Right kidney (tissue), 1 donor: ENCODE measurements at regions not wholly inside any gene's neighbourhood (a gene's known extent, or its start where the extent isn't known, plus 50 kb on each side); places are given as distances from the start of the nearest gene placed in this dataset.

Experiments
- DNase-seq: peaks from one replicate; pipeline ENCODE4 v3.0.0-alpha.2; 2016

DNA sequence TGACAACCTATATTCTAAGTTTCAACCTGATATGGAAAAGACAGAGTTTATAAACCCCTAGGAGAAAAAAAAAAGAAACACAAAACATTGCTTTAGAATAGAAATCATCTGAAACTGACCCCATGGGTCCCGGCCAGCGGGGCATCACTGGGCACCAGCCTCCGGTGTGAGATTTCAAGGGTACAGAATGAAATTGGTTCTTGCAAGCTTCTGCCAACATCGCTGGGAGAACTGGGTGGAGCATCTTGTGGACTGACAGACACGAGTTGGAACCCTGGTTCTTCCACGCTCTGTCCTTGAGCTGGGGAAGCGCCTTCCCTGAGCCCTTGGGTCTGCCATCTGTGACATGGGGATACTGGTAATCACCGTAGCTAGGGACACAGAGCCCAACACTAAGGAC lies 173.6 kb downstream of the PHETA1 start:
- no peak for DNase-seq

DNA sequence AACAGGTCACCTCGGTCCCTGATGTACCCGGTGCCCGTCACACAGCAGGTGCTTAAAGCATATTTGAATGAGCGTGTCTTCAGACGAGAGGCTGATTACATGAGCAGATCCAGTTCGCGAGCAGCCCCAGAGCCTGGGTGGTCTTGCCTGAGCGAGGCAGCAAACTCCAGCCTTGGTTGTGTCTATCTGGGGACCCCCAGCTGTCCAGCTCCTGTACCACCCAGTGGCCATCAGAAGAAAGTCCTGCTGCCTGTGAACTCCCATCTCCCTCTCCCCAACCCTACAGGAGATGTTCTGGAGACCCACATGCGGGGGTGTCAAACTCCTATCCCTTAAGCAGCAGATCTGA lies 174.2 kb downstream of the PHETA1 start:
- no peak for DNase-seq

DNA sequence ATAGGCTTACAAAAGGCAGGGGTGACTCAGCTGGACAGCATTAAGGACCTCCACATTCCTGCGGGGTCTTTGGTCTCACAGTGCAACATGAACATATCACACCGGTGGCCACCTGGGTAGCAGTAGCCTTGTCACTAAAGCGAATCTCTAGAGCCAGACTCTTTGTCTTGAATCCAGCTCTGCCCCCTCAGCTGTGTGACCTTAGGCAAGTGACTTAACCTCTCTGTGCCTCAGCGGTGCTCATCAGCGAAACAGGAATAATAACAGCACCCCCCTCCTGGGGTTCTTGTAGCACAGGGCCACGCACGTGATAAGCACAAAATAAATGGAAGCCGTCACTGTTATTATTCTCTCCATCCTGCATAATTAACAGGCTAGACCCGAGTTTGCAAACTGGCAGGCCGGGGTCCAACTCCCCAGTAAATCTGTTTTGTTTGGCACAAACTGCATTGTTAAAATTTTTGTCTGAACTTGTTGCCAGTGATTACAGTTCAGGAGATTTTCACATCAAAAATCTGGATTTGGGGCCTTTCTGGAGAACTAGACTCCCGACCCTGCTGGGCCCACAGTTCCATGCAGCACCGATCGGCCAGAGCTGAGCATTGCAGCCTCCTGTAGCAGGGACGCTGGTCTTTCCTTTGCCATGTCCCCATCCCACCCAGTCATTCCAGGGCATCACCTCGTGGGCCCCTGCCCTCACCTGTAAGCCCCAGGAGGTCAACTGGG lies 174.8 kb downstream of the PHETA1 start:
- no peak for DNase-seq

DNA sequence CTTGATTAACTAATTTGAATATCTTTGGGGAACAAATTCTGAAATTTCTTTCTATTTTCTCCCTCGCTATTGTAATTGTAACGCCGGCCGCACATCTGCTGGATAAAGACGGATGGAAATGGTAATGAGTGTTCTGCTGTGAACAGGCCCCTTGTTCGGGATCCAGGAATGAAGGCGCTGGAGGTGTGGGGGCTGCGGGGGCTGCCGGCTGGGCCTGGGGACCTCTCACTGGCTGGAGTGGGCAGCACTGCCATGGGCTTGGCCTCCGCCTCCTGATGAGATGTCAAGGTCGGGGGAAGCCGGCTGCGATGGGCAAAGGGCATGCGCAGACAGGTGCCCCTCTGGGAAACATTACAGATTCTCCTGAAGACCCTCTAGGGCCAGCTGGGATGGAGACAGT lies 175.4 kb downstream of the PHETA1 start:
- no peak for DNase-seq

DNA sequence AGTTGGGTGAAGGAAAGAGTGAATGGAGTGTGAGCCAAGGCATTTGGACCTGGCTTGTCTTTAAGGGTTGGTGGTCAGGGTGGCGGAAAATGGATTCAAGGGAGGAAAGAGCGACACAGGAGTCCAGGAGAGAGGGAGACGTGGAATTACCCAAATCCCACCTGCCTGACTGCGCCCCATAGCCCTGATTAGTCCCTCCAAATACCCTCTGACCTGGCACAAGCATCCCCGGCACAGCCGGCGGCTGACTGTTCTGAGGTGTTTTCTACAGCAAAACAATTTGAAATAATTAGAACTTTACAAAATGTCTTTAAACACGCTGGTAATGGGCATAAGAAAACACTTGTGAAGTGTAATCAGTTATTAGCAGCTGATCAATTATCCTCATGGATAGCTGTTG lies 175.8 kb downstream of the PHETA1 start:
- DNase-seq, result no peak

DNA sequence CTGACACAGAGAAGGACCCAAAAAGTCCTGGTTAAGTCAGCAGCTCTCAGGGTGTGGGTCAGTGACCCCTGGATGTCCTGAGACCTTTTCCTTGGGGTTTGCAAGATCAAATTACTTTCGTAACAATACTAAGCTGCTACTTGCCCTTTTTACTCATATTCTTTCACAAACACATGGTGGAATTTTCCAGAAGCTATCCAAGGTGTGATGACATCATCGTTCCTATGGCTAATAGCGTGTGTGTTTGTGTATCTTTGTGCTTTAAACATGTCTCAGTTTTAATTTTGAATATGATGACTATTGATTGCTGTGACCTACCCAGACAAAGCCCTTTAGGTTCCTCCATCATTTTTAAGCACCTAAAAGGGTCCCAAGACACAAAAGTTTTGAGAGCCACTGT lies 176.2 kb downstream of the PHETA1 start:
- DNase-seq, result no peak

GRCh38 chr12:111190741-111191526 lies 178.0 kb downstream of the PHETA1 start:
- no peak for DNase-seq

GRCh38 chr12:111189792-111190191 lies 179.1 kb downstream of the PHETA1 start:
- no peak for DNase-seq

- DNase-seq, result no peak
Observed at GRCh38 chr12:111188436-111188835, 180.5 kb downstream of the PHETA1 start.

DNA sequence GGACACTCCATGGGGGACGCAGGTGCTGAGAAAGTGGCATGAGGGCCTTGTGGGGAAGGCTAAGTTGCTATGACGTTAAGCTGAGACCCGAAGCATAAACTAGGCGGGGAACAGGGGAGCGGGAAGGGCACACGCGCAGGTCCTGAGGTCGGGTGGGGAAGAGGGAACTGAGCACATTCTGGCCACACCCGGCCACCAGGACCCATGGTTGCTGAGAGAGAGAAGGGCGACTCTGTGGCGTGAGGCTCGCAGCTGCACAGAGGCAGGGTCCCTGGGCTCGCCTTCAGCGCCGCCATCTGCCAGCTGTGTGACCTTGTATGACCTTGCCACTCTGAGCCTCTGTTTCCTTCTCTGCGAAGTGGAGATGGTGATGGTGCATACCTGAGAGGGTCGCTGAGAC lies 182.5 kb downstream of the PHETA1 start:
- no peak for DNase-seq

- DNase-seq, result no peak
Observed at GRCh38 chr12:111185889-111186227, 183.0 kb downstream of the PHETA1 start.

- DNase-seq, result no peak
Observed at GRCh38 chr12:111185206-111185888, 183.5 kb downstream of the PHETA1 start.

DNA sequence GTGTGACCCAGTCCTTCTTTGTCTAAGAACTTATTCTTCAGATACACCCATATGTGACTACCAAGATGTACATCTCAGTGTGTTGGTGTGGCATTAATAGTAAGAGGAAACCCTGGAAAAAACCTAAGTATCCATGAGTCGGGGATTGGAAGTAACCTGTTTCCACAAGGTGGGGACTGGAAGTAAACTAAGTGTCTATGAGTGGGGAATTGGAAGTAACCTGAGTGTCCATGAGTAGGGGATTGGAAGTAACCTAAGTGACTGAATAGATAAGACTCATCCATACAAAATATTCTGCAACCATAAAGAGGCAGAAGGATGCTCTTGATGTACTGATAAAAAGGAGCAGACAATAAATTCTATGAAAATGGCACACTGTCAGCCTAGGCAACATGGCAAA lies 184.7 kb downstream of the PHETA1 start:
- no peak for DNase-seq

DNA sequence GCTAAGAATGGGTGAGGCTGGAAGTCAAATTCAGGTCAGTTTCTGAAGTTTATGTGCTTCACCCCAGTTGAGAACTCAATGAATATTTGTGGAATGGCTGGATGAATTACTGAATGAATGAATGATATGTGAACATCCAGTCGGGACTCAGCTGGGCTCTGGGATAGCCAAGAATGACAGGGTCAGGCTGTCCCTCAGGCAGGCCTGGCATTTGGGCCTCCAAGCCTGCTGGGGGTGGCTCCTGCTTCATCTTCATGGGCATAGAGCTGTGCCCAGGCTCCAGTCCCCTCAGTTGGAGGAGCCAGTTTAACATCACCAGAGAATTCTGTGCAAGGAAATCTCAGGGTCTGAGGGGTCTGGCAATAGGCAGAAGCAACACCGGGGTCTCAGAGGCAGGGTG lies 185.8 kb downstream of the PHETA1 start:
- DNase-seq, result no peak

- DNase-seq, result no peak
Observed at GRCh38 chr12:111182382-111182781, 186.5 kb downstream of the PHETA1 start.

DNA sequence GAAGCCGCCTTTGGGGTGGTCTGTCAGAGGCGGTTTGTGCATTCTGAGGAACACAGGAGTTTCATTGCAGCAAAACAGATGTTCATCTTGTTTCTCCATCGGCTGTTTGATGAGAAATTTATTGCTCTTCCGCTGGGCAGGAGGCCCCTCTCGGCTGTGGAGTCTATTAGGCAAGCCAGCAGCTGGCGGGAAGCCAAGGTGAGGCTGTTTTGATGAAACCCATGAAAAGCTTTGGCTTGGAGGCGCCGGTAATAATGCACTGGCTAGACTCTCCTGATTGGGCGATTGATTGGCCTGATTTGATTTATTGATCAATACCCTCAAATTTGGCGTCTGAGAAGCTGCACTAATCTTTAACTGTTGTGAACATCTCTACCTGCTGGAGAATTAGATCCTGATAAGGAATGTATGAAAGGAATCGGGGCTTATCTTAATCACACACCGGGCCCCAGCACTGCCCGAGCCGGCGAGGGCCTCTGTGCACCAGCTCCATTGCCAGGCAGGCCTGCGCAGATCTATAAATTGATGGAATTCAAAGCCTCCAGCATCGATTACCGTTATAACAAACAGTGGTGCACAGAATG lies 187.7 kb downstream of the PHETA1 start:
- peak; percentile 63 for DNase-seq

DNA sequence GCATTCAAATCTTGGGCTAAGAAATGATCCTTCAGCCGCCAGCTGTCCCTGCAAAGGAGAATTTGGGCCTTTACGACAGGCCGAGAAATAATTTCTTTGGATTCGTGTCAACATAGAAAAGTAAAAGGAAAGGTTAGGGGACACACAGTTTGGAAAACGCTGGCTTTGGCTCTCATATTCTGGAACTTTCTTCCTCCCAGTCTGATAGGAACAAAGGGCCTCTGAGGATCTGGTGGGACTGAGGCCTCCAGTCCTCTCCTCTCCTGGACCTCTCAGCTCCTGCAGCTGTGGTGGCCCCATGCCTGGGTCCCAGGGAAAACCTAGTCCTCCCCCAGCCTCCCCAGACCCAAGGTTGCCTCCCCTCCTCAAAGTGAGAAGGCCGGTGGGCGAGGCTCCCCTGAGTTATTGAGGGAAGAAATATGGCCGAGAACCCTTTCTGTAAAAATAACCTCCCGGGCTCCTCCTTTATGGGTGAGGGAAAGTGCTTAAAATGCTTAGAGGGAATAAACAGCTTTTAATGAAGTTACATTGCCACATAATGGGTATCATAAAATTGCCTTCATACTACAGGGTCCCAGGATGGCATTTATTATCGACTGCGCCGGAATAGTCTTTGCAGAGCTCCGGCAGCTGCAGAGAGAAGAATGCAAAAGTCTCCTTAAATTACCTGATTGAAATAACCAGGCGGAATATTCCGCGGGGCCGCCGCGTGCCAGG lies 188.3 kb downstream of the PHETA1 start:
- no peak for DNase-seq

DNA sequence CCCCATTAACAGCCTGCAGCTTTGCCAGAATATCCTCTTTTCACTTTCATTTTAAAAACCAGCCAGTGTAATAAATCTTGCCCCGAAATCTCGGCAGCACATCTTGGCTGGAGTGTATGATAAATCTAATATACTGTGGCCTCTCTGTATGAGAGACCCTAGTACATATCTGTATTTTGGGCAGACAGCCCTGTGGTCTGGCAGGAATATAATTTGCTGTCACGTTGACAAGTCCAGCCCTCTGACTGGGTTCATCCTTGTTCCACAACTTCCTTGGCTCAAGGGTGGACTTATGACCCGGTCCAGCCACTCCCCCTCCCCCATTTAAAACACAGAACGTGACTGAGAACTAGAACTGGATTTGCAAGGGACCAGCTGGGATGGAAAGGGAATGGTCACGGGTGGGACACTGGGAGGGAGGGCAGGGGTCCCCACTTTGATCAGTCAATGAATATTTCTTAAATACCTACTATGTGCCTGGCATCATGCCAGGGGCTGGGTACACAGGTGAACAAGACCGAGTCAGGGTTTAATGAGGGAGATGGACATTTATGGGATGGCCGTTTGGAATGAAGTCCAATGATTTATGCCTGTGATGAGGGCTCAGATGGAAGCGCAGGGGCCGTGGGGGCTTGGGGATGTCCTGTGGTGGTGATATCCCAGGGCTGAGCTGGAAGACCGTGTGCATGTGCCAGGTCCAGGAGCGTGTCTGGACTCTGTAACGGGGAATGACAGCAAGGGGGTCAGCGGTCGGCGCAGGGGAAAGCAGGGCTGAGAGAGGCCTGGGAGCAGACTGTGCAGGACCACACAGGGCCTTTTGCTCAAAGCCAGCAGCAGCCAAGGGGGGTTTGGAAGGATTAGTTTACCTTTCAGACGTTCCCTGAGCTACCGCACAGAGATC lies 190.5 kb downstream of the PHETA1 start:
- DNase-seq, result no peak

DNA sequence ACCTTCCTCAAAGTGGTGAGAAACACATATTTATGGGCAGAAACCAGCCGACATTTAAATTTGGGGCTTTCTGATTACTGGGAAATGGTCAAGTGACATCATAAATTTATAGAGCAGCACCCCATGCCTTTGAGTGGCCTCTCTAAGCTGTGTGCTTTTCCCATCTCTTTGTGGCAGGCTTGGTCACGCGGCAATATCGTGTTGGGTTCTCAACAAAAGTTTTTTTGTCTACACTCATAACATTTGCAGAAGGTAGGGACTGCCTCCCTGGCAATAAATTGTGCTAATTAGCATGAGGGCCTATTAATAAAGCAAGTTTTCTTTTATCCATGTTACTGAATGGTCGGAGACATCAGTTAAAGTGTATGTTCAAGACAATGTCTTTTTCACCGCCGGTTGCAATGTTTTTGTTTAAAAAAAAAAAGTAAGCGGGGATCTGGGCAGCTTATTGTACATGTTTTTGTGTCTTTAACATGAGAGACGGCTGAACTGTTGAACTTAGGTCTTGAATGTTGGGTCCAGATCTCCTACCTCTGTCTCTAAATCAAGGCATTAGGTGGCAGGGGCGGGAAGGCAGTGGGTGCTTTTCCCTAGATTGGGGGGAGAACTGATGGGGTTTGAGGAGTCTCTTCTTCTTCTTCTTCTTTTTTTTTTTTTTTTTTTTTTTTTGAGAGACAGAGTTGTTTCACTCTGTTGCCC lies 193.3 kb downstream of the PHETA1 start:
- no peak for DNase-seq

DNA sequence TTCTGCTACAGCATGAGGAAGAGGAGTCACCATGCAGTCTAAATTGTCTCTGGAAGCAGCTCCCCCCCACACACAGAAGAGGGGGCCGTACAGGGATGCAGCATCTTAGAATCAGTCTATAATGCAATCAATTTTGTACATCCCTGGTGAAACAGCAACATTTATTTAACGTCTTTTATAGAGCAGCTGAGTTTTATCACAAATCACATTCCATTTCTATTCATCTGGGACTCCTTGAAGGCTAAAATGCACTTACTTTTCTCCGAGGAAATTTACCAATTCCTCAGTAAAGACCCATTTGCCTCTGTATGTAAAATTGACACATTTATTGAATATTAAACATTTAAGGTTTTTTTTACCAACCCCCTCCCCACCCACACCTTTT lies 193.9 kb downstream of the PHETA1 start:
- no peak for DNase-seq
